GM21367 (cell line): ENCODE measurements at regions not wholly inside any gene's neighbourhood (a gene's known extent, or its start where the extent isn't known, plus 50 kb on each side); places are given as distances from the start of the nearest gene placed in this dataset.

Experiments used
- ATAC-seq: cut with Tn5 transposase; IDR thresholded peaks from one replicate; pipeline ENCODE4 v1.9.1; 2021; ENCODE audit not compliant: unreplicated experiment

- no peak for ATAC-seq
Measured at GRCh38 chr16:85396879-85397871, 215.9 kb upstream of the GSE1 start.

GRCh38 chr16:85398050-85398451 lies 215.1 kb upstream of the GSE1 start:
- no peak for ATAC-seq

GRCh38 chr16:85398688-85399582 lies 214.2 kb upstream of the GSE1 start:
- ATAC-seq = no peak

- no peak for ATAC-seq
Measured at GRCh38 chr16:85399583-85400284, 213.4 kb upstream of the GSE1 start.

- ATAC-seq = no peak
Measured at GRCh38 chr16:85400305-85401205, 212.6 kb upstream of the GSE1 start.

- no peak for ATAC-seq
Measured at GRCh38 chr16:85401370-85401916, 211.7 kb upstream of the GSE1 start.

GRCh38 chr16:85401917-85402766 lies 211.0 kb upstream of the GSE1 start:
- no peak for ATAC-seq

- no peak for ATAC-seq
Measured at GRCh38 chr16:85402910-85403692, 210.0 kb upstream of the GSE1 start.

- no peak for ATAC-seq
Measured at GRCh38 chr16:85403693-85404092, 209.4 kb upstream of the GSE1 start.

GRCh38 chr16:85412911-85413520 lies 200.1 kb upstream of the GSE1 start:
- ATAC-seq = no peak

GRCh38 chr16:85413691-85414663 lies 199.1 kb upstream of the GSE1 start:
- ATAC-seq = no peak

- ATAC-seq = no peak
Measured at GRCh38 chr16:85415196-85416090, 197.7 kb upstream of the GSE1 start.

- no peak for ATAC-seq
Measured at GRCh38 chr16:85416228-85417109, 196.7 kb upstream of the GSE1 start.

- no peak for ATAC-seq
Measured at GRCh38 chr16:85417156-85417860, 195.8 kb upstream of the GSE1 start.
